ENCODE measurements at regions not wholly inside any gene's neighbourhood (a gene's known extent, or its start where the extent isn't known, plus 50 kb on each side); places are given as distances from the start of the nearest gene placed in this dataset.
"Not testable (repeated sequence)": the region's sequence is repeated elsewhere in the genome, so short reads cannot be mapped to it uniquely, and the experiment has no call there.

DNA sequence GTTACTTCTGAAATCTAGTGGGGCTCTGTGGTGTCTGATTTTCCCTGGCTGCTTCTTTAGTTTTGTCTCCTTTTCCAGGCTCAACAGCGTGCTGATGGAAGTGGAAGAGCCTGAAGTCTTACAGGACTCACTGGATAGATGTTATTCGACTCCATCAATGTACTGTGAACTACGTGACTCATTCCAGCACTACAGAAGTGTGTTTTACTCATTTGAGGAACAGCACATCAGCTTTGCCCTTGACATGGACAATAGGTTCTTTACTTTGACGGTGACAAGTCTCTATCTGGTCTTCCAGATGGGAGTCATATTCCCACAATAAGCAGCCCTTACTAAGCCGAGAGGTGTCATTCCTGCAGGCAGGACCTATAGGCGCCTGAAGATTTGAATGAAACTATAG, 51.1 kb downstream of the NBPF8 start:
- ATAC-seq (ENCODE audit: low read depth in 2 of 2); H3K27me3 ChIP-seq (ENCODE audit: control insufficient read depth, insufficient read depth, low read length); H3K4me1 ChIP-seq (ENCODE audit: control insufficient read depth, insufficient read depth, low read length, poor library complexity, severe bottlenecking); H3K9me3 Mint-ChIP-seq; H3K36me3 Mint-ChIP-seq; H3K9me3 ChIP-seq (ENCODE audit: control insufficient read depth in 2 of 2, low read length in 2 of 2); H3K36me3 ChIP-seq (ENCODE audit: control insufficient read depth, insufficient read depth, low read length); H3K4me1 Mint-ChIP-seq; H3K27me3 Mint-ChIP-seq; H3K27ac ChIP-seq (ENCODE audit: insufficient read depth, low read length, poor library complexity, severe bottlenecking); DNase-seq; H3K4me3 ChIP-seq (ENCODE audit: low read depth, low read length); H3K4me3 Mint-ChIP-seq: not testable (repeated sequence)
- H3K27ac Mint-ChIP-seq = peak overlapping the region in 1 of 3 donors; percentile 46

DNA sequence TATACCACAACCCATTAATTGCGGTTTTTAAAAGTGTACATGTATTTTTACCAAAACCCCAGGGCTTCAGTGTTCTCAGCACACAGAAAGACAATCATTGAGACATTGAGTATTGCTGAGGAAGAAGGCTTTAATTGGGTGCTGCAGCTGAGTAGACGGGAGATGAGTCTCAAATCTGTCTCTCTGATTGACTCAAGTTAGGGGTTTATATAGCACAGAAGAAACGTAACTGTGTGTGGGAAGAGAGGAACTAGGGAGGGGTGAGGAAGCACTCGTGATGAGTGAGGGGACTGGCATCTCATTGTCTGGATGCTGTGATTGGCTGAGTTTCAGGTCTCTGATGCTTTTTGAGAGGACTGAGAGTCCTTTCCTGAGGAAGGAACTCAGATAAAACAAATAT, 62.8 kb downstream of the NBPF8 start:
- H3K27ac Mint-ChIP-seq; H3K9me3 ChIP-seq (ENCODE audit: control insufficient read depth in 2 of 2, low read length in 2 of 2): not testable (repeated sequence)

DNA sequence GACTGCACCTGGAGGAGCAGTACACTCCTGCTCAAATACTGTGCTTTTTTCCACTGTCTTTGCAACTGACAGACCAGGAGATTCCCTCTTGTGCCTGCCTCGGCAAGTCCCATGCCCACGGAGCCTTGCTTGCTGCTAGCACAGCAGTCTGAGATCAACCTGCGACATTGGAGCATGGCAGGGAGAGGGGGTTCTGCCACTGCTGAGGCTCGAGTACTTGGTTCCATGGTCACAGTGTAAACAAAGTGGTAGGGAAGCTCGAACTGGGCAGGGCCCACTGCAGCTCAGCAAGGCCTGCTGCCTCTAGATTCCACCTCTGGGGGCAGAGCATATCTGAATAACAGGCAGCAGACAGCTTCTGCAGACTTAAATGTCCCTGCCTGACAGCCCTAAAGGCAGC, 63.6 kb downstream of the NBPF8 start:
- H3K4me1 Mint-ChIP-seq; H3K4me3 ChIP-seq (ENCODE audit: low read depth, low read length); H3K27me3 Mint-ChIP-seq; H3K9me3 ChIP-seq (ENCODE audit: control insufficient read depth in 2 of 2, low read length in 2 of 2); H3K4me1 ChIP-seq (ENCODE audit: control insufficient read depth, insufficient read depth, low read length, poor library complexity, severe bottlenecking); H3K27ac ChIP-seq (ENCODE audit: insufficient read depth, low read length, poor library complexity, severe bottlenecking); H3K9me3 Mint-ChIP-seq; H3K27ac Mint-ChIP-seq; DNase-seq; H3K36me3 ChIP-seq (ENCODE audit: control insufficient read depth, insufficient read depth, low read length); H3K4me3 Mint-ChIP-seq; ATAC-seq (ENCODE audit: low read depth in 2 of 2); H3K27me3 ChIP-seq (ENCODE audit: control insufficient read depth, insufficient read depth, low read length): not testable (repeated sequence)
- peaks cover 11% of the 10 kb centered on the region for H3K36me3 Mint-ChIP-seq

More for the DNA sequence above, 62.8 kb downstream of the NBPF8 start:
- not testable (repeated sequence) for H3K4me3 ChIP-seq (ENCODE audit: low read depth, low read length); H3K4me1 Mint-ChIP-seq; H3K4me3 Mint-ChIP-seq; H3K36me3 ChIP-seq (ENCODE audit: control insufficient read depth, insufficient read depth, low read length); DNase-seq; H3K9me3 Mint-ChIP-seq; H3K27me3 ChIP-seq (ENCODE audit: control insufficient read depth, insufficient read depth, low read length); H3K36me3 Mint-ChIP-seq; H3K4me1 ChIP-seq (ENCODE audit: control insufficient read depth, insufficient read depth, low read length, poor library complexity, severe bottlenecking); H3K27ac ChIP-seq (ENCODE audit: insufficient read depth, low read length, poor library complexity, severe bottlenecking); H3K27me3 Mint-ChIP-seq; ATAC-seq (ENCODE audit: low read depth in 2 of 2)

DNA sequence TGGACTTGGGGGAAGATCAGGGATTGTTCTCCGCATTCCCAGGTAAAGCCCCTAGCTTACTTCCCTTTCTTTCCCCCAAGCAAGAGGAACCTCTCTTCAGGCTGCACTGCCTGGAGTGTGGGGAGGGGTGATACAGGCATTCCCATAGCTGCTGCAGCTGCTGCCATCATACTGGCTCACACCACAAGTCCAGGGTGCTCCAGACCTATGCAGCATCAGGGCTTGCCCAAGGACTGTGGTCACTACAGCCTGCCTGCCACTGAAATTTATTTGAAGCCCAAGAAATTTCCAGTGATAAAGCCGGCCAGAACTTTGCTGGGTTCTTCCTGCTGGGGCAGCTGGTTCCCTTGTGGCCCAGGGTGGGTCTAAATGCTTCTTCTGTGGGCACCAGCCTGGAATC, 72.7 kb downstream of the NBPF8 start:
- not testable (repeated sequence) for H3K9me3 Mint-ChIP-seq; DNase-seq; H3K4me3 Mint-ChIP-seq; H3K27me3 Mint-ChIP-seq; ATAC-seq (ENCODE audit: low read depth in 2 of 2); H3K27ac ChIP-seq (ENCODE audit: insufficient read depth, low read length, poor library complexity, severe bottlenecking); H3K27me3 ChIP-seq (ENCODE audit: control insufficient read depth, insufficient read depth, low read length); H3K4me1 Mint-ChIP-seq; H3K9me3 ChIP-seq (ENCODE audit: control insufficient read depth in 2 of 2, low read length in 2 of 2); H3K4me3 ChIP-seq (ENCODE audit: low read depth, low read length); H3K27ac Mint-ChIP-seq; H3K4me1 ChIP-seq (ENCODE audit: control insufficient read depth, insufficient read depth, low read length, poor library complexity, severe bottlenecking)
- peaks cover 13% of the 10 kb centered on the region for H3K36me3 ChIP-seq (ENCODE audit: control insufficient read depth, insufficient read depth, low read length)
- H3K36me3 Mint-ChIP-seq = peaks cover 13% of the 10 kb centered on the region

DNA sequence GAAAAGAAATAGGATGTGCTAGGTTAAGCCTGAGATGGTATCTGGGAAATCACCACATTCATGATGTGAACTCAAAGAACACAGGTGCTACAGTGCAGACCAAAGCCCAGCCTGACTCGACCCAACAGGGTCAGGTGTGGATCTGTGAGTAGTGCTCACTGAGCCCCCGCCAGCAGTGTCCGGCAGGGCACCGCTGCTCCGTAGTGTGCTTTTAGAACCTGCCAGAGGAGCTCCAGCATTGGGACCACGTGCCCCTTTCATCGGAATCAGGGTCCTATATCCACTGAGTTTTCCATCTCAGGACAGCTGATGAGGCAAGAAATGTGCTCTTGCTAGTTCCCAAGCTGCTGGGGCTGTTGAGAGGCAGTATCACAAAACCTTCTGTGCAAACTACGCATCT, 74.4 kb downstream of the NBPF8 start:
- H3K27ac Mint-ChIP-seq; H3K4me3 Mint-ChIP-seq; H3K9me3 ChIP-seq (ENCODE audit: control insufficient read depth in 2 of 2, low read length in 2 of 2); H3K27me3 ChIP-seq (ENCODE audit: control insufficient read depth, insufficient read depth, low read length); H3K4me1 Mint-ChIP-seq; ATAC-seq (ENCODE audit: low read depth in 2 of 2); H3K9me3 Mint-ChIP-seq; DNase-seq; H3K4me1 ChIP-seq (ENCODE audit: control insufficient read depth, insufficient read depth, low read length, poor library complexity, severe bottlenecking); H3K4me3 ChIP-seq (ENCODE audit: low read depth, low read length); H3K27ac ChIP-seq (ENCODE audit: insufficient read depth, low read length, poor library complexity, severe bottlenecking); H3K27me3 Mint-ChIP-seq; H3K36me3 Mint-ChIP-seq: not testable (repeated sequence)
- H3K36me3 ChIP-seq (ENCODE audit: control insufficient read depth, insufficient read depth, low read length) = peaks cover 13% of the 10 kb centered on the region

DNA sequence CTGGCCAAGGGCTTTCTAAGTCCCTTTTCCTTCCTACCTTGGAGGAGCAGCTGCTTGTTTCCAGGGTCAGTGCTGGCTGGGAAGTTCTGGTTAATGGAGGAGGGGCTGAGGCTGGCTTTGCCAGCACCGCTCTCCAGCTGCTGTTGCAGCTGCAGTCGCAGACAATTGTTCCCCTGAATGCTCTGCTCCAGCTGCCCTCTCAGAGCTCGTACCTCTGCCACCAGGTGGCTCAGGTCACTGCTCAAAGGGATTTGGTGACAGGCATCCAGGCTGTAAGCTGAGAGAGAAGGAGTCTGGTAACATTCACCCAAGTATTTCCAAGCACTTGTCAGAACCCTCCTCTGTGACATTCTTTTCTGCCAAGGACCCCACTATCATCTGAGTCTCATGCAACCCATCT, 82.3 kb downstream of the NBPF8 start:
- not testable (repeated sequence) for H3K4me1 ChIP-seq (ENCODE audit: control insufficient read depth, insufficient read depth, low read length, poor library complexity, severe bottlenecking); ATAC-seq (ENCODE audit: low read depth in 2 of 2); H3K27me3 Mint-ChIP-seq

DNA sequence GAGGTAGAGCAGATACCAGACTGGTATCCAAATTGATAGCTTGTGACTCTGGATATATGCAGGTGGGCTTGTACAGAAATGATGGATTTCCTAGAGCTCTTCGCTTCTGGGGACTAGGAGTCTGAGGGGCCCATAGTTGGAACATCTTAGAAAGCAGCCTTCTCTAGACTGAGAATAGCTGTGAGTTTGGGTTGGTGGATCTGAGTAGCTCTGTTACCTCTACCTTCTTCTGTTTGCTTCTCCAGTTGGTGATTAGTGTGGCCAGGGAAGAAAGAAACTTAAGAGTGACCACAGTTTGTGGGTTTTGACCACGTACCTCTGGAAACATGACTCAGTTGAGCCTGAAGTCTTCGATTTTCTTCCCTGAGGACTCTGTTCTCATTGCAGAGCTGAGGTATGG, 88.4 kb downstream of the NBPF8 start:
- not testable (repeated sequence) for DNase-seq, H3K9me3 Mint-ChIP-seq, H3K27me3 Mint-ChIP-seq

More for the DNA sequence above, 82.3 kb downstream of the NBPF8 start:
- H3K36me3 ChIP-seq (ENCODE audit: control insufficient read depth, insufficient read depth, low read length); H3K36me3 Mint-ChIP-seq; H3K4me3 ChIP-seq (ENCODE audit: low read depth, low read length); H3K27ac Mint-ChIP-seq; H3K4me1 Mint-ChIP-seq; H3K4me3 Mint-ChIP-seq; H3K9me3 ChIP-seq (ENCODE audit: control insufficient read depth in 2 of 2, low read length in 2 of 2); H3K27ac ChIP-seq (ENCODE audit: insufficient read depth, low read length, poor library complexity, severe bottlenecking); DNase-seq; H3K9me3 Mint-ChIP-seq; H3K27me3 ChIP-seq (ENCODE audit: control insufficient read depth, insufficient read depth, low read length): not testable (repeated sequence)

DNA sequence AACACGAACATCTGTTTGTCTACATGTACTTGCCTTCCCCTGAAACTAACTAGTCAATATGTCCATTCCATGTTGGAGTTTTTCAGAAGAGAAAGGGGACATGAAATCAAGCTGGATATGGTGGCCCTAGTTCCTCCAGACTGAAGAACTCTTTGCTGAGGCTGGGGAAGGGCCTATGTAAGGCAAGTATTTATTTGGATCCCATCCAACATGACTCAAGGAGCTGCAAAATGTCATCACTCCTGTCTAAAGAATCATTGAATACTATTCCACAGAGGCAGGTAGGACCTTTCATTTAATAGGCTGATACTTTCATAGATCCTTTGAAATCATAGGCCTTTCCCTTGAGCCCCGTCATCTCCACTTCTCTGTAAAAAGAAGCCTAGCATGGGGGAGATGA, 91.5 kb downstream of the NBPF8 start:
- not testable (repeated sequence) for H3K27ac Mint-ChIP-seq; H3K36me3 Mint-ChIP-seq; H3K36me3 ChIP-seq (ENCODE audit: control insufficient read depth, insufficient read depth, low read length); H3K4me1 Mint-ChIP-seq; ATAC-seq (ENCODE audit: low read depth in 2 of 2); H3K9me3 ChIP-seq (ENCODE audit: control insufficient read depth in 2 of 2, low read length in 2 of 2); H3K4me3 ChIP-seq (ENCODE audit: low read depth, low read length); H3K4me3 Mint-ChIP-seq; H3K27me3 ChIP-seq (ENCODE audit: control insufficient read depth, insufficient read depth, low read length); H3K27ac ChIP-seq (ENCODE audit: insufficient read depth, low read length, poor library complexity, severe bottlenecking); DNase-seq; H3K27me3 Mint-ChIP-seq; H3K4me1 ChIP-seq (ENCODE audit: control insufficient read depth, insufficient read depth, low read length, poor library complexity, severe bottlenecking); H3K9me3 Mint-ChIP-seq

More for the DNA sequence above, 88.4 kb downstream of the NBPF8 start:
- H3K4me3 Mint-ChIP-seq; H3K4me3 ChIP-seq (ENCODE audit: low read depth, low read length); H3K9me3 ChIP-seq (ENCODE audit: control insufficient read depth in 2 of 2, low read length in 2 of 2); H3K4me1 Mint-ChIP-seq; ATAC-seq (ENCODE audit: low read depth in 2 of 2); H3K4me1 ChIP-seq (ENCODE audit: control insufficient read depth, insufficient read depth, low read length, poor library complexity, severe bottlenecking); H3K36me3 Mint-ChIP-seq; H3K36me3 ChIP-seq (ENCODE audit: control insufficient read depth, insufficient read depth, low read length); H3K27ac Mint-ChIP-seq; H3K27ac ChIP-seq (ENCODE audit: insufficient read depth, low read length, poor library complexity, severe bottlenecking); H3K27me3 ChIP-seq (ENCODE audit: control insufficient read depth, insufficient read depth, low read length): not testable (repeated sequence)

All from CD4-positive, CD25-positive, alpha-beta regulatory T cell (primary cell).